A673 (cell line): ENCODE measurements at regions not wholly inside any gene's neighbourhood (a gene's known extent, or its start where the extent isn't known, plus 50 kb on each side); places are given as distances from the start of the nearest gene placed in this dataset.

ENCODE experiments used
- BruUV-seq: library from RNA; stranded (reverse); fragments of 400-500 nt; replicated peaks from 2 replicates; lab custom pipeline; 2021; lab: Mats Ljungman, UMichigan
- CTCF ChIA-PET: fragments of 300-600 bp; sonication (Branson Sonifier 250); formaldehyde crosslinking; loops from one replicate; lab custom pipeline; 2022; ENCODE audit warnings: antibody characterized with exemption; lab: Charles Lee
- POLR2A ChIA-PET: fragments of 300-600 bp; sonication (Branson Sonifier 250); formaldehyde crosslinking; loops from one replicate; lab custom pipeline; 2022; ENCODE audit warnings: antibody characterized with exemption; ENCODE audit not compliant: low non-redundant PET; lab: Charles Lee
- DNase-seq: peaks from one replicate; pipeline ENCODE4 v3.0.0-alpha.2; 2015; ENCODE audit warnings: low spot score
- H3K27ac ChIP-seq: fragments of 200-600 bp; sonication (generic); 2 replicates; pipeline ENCODE4 v1.5.1; 2016; ENCODE audit warnings: mixed run types, low read depth, mild to moderate bottlenecking, mixed read lengths, antibody characterized with exemption, low read length; ENCODE audit not compliant: poor library complexity, severe bottlenecking
- H3K27me3 ChIP-seq: fragments of 200-600 bp; sonication (generic); replicated peaks from 2 replicates; pipeline ENCODE4 v1.6.1; 2017; ENCODE audit warnings: mixed run types, low read depth, mild to moderate bottlenecking, mixed read lengths, antibody characterized with exemption, low read length; ENCODE audit not compliant: insufficient read depth, poor library complexity
- H3K36me3 ChIP-seq: fragments of 200-600 bp; sonication (generic); 2 replicates; pipeline ENCODE4 v1.6.1; 2016; ENCODE audit warnings: mixed run types, mild to moderate bottlenecking, mixed read lengths, antibody characterized with exemption, low read length; ENCODE audit not compliant: insufficient read depth, poor library complexity, severe bottlenecking
- H3K4me1 ChIP-seq: fragments of 200-600 bp; sonication (generic); 2 replicates; pipeline ENCODE4 v1.6.1; 2017; ENCODE audit warnings: mixed run types, mild to moderate bottlenecking, mixed read lengths, antibody characterized with exemption, low read length; ENCODE audit not compliant: insufficient read depth, poor library complexity, severe bottlenecking
- H3K4me3 ChIP-seq: fragments of 200-600 bp; sonication (generic); 2 replicates; pipeline ENCODE4 v1.5.1; 2016; ENCODE audit warnings: low read depth, mixed run types, mild to moderate bottlenecking, mixed read lengths, low read length; ENCODE audit not compliant: poor library complexity, severe bottlenecking
- H3K9me3 ChIP-seq: fragments of 200-600 bp; sonication (generic); 2 replicates; pipeline ENCODE4 v1.6.1; 2016; ENCODE audit warnings: mixed run types, low read depth, mild to moderate bottlenecking, mixed read lengths, antibody characterized with exemption, low read length; ENCODE audit not compliant: poor library complexity, severe bottlenecking
- EZH2 ChIP-seq: fragments of 200-600 bp; sonication (generic); IDR thresholded peaks from 2 replicates; pipeline ENCODE4 v1.6.1; 2017; ENCODE audit warnings: borderline replicate concordance, low read depth, mild to moderate bottlenecking, mixed read lengths, antibody characterized with exemption, low read length; ENCODE audit not compliant: poor library complexity, severe bottlenecking
- intact Hi-C: fragments of 100-400 bp; cut with micrococcal nuclease; formaldehyde crosslinking; loops from one replicate; pipeline ENCODE4 v1.10.0; 2022; ENCODE audit not compliant: unreplicated experiment
- TF ChIP-seq, protein P1 (sequence below): fragments of 300-800, 200-600 bp; sonication (generic); conservative IDR thresholded peaks from 2 replicates; pipeline ENCODE4 v1.5.1; 2017; ENCODE audit warnings: low read depth, mild to moderate bottlenecking, antibody characterized with exemption, low read length, moderate library complexity, mixed read lengths

DNA sequence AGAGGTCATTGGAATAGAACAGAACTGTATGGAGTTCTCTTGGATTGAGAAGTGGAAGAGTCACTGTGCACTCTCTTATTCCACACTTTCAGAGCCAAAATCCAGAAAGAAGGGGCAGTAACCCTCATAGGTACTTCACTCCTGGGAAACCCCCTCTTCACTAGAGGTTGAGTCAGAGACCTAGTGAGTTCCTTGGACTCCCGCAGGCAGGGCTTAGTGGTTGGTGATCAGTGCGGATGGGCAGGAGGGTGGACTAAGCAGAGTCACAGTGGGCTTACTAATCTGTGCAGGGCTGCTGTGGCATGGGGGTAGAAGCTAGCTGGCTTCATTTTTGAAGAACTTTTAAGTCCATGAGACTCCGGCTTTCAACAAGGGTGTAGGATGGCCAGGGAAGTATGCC, 95.0 kb upstream of the MLN start:
- H3K27me3 ChIP-seq, result no peaks in the 10 kb centered on the region
- no peak for DNase-seq
- BruUV-seq, result no TSS peak
- CTCF ChIA-PET, result no interaction called here
- H3K4me1 ChIP-seq, result no peaks in the 10 kb centered on the region
- no peak overlapping the region for H3K27ac ChIP-seq
- H3K36me3 ChIP-seq, result no peaks in the 10 kb centered on the region
- POLR2A ChIA-PET, result no interaction called here
- TF ChIP-seq, protein P1, sequence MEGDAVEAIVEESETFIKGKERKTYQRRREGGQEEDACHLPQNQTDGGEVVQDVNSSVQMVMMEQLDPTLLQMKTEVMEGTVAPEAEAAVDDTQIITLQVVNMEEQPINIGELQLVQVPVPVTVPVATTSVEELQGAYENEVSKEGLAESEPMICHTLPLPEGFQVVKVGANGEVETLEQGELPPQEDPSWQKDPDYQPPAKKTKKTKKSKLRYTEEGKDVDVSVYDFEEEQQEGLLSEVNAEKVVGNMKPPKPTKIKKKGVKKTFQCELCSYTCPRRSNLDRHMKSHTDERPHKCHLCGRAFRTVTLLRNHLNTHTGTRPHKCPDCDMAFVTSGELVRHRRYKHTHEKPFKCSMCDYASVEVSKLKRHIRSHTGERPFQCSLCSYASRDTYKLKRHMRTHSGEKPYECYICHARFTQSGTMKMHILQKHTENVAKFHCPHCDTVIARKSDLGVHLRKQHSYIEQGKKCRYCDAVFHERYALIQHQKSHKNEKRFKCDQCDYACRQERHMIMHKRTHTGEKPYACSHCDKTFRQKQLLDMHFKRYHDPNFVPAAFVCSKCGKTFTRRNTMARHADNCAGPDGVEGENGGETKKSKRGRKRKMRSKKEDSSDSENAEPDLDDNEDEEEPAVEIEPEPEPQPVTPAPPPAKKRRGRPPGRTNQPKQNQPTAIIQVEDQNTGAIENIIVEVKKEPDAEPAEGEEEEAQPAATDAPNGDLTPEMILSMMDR, result no peak
- TF ChIP-seq EZH2, result no peak
- intact Hi-C loops, result no loop called here
- no peaks in the 10 kb centered on the region for H3K9me3 ChIP-seq
- H3K4me3 ChIP-seq, result no peak overlapping the region

DNA sequence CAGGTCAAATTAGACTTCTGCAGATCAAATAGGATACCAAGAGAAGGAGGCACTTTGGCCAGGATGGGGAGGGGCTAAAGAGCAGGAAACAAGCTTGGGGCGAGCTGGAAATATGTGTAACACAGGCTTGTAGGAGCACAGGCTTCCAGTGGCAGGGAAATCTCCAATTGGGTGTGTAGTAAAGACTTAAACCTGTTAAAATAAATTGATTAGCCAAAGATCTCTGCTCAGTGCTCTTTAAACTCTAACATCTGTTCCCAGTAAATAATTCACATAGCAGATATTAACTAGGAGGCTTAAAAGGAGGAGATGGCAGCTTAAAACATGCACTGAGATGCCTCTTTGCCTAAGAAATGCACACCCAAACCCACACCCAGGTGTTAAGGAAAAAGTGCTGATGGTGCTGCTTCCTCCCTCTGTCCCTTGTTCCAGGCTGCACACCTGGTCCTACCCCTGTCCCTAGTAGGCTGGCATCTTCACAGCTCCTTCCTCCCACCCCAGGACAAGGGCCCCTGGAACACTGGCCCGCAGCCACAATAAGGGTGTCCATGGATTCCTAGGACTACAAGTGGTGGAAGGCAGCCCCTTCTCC, 93.5 kb upstream of the MLN start:
- TF ChIP-seq EZH2, result no peak
- intact Hi-C loops, result no loop called here
- H3K4me3 ChIP-seq, result no peak overlapping the region
- no peak overlapping the region for H3K27ac ChIP-seq
- BruUV-seq, result no TSS peak
- ChIA-PET CTCF (no interaction called here), POLR2A (no interaction called here)
- H3K36me3 ChIP-seq, result no peaks in the 10 kb centered on the region
- H3K27me3 ChIP-seq, result no peaks in the 10 kb centered on the region
- H3K9me3 ChIP-seq, result no peaks in the 10 kb centered on the region
- no peak for DNase-seq
- no peaks in the 10 kb centered on the region for H3K4me1 ChIP-seq

DNA sequence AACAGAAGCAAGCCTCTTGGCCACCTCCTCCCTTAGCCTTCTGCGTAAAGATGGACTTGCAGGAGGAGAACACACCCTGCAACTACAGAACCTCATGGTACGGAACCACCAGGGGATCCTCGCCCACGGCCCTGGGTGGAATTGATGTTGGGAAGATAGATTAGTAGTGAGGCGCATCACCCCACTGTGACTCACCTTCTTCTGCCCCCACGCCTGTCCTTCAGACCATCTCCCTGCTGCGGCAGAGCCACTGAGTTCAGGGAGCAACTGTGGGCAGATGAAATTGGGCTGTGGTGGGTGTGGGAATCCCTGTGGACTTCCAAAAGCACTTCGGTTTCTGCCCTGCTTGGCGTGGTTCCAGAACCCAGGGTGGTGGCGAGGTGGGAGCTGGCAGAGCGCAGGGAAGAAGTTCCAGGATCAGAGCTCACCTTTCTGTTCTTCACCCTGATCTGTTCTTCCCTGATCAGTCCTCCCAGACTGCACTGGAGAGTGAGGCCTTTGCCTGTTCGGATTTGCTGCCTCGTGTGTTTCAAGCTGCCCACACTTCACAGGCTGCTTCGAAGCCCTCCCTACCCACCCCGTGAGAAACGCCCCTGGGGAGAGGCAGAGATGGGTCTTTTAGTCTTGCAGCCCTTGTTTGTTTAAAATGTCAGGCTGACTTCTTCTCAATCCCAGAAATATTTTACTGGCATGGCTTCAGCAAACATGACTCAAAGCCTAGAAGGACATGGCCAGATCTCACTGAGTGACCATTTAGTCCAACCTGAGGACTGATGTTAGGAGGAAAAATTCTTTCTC, 92.8 kb upstream of the MLN start:
- BruUV-seq, result no TSS peak
- Histone ChIP-seq H3K4me1 (no peaks in the 10 kb centered on the region), H3K27ac (no peak overlapping the region), H3K4me3 (no peak overlapping the region), H3K9me3 (no peaks in the 10 kb centered on the region), H3K27me3 (no peaks in the 10 kb centered on the region), H3K36me3 (no peaks in the 10 kb centered on the region)
- no peak for TF ChIP-seq EZH2
- TF ChIP-seq, protein P1, result no peak
- intact Hi-C loops, result no loop called here
- no peak for DNase-seq
- ChIA-PET CTCF (no interaction called here), POLR2A (no interaction called here)
